ENCODE measurements at regions not wholly inside any gene's neighbourhood (a gene's known extent, or its start where the extent isn't known, plus 50 kb on each side); places are given as distances from the start of the nearest gene placed in this dataset.

DNA sequence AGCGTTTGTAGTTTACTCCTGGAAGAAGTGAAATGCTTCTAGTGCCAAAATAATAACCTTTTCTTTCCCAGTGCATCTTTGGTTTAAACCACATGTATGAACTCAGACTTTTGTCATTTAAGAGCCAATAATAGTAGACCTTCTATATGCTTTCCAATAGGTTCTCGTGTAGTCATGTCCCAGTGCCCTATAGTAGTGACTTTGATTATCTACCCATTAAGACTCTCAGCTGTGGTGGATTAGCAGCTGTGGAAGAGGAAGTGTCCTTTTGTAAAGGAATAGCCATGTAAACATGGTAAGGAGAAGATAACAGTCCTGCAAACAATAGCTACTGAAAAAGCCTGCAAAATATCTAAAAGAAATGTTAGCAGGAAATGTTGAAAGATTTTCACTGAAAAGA is 765.3 kb downstream of the MTRR start:
- WGBS, 2 donors: 49 to 58% methylated on average over 2 of the region's 2 CpGs
- TF ChIP-seq, protein P1, sequence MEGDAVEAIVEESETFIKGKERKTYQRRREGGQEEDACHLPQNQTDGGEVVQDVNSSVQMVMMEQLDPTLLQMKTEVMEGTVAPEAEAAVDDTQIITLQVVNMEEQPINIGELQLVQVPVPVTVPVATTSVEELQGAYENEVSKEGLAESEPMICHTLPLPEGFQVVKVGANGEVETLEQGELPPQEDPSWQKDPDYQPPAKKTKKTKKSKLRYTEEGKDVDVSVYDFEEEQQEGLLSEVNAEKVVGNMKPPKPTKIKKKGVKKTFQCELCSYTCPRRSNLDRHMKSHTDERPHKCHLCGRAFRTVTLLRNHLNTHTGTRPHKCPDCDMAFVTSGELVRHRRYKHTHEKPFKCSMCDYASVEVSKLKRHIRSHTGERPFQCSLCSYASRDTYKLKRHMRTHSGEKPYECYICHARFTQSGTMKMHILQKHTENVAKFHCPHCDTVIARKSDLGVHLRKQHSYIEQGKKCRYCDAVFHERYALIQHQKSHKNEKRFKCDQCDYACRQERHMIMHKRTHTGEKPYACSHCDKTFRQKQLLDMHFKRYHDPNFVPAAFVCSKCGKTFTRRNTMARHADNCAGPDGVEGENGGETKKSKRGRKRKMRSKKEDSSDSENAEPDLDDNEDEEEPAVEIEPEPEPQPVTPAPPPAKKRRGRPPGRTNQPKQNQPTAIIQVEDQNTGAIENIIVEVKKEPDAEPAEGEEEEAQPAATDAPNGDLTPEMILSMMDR (IDR thresholded peaks at IDR 0.05): no peak
- no peak for TF ChIP-seq POLR2A (IDR thresholded peaks at IDR 0.05)
- intact Hi-C loops (cut with DNase I; ENCODE audit: low total_unique reads): no loop called here
- no peak overlapping the region for H3K4me3 ChIP-seq (ENCODE audit: low read depth, poor library complexity, severe bottlenecking)
- DNase-seq (ENCODE audit: low spot score in 2 of 2): no peak

DNA sequence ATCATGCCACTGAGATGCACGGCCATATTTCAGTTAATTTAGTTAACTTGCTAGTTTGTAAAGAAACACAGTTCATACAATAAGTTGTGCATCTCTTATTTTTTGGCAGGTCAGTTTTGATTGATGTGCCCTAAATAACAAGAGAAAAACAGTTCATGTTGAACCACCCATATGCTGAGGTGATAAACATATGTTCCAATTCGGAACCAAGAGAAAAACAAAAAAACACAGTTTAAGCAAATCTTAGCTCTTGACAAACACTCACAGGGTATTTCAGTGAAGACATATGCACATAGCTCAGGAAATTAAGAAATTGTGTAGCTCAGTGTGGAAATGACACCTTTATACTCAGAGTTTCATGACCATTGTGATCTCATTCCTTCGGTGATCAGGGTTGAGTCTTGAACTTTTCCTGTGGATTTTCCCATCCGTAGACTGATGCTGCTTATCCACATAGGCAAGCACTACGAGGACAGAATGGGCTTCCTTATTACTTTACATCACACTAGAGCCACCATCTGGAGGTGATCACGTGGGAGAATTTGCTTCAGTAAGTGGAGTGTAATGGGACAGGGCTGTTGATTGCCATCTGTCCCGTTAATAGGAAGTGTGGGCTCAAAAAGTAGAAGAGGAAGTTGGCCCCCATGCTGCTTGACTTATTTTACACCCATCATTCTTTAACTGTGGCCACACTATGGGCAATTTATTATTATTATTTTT is 773.0 kb downstream of the MTRR start:
- WGBS, 2 donors: 78 to 82% methylated on average over 7 of the region's 7 CpGs
- TF ChIP-seq, protein P1 (IDR thresholded peaks at IDR 0.05): no peak
- no peak for TF ChIP-seq POLR2A (IDR thresholded peaks at IDR 0.05)
- intact Hi-C loops (cut with DNase I; ENCODE audit: low total_unique reads): no loop called here
- no peak overlapping the region for H3K4me3 ChIP-seq (ENCODE audit: low read depth, poor library complexity, severe bottlenecking)
- DNase-seq (ENCODE audit: low spot score in 2 of 2): no peak

DNA sequence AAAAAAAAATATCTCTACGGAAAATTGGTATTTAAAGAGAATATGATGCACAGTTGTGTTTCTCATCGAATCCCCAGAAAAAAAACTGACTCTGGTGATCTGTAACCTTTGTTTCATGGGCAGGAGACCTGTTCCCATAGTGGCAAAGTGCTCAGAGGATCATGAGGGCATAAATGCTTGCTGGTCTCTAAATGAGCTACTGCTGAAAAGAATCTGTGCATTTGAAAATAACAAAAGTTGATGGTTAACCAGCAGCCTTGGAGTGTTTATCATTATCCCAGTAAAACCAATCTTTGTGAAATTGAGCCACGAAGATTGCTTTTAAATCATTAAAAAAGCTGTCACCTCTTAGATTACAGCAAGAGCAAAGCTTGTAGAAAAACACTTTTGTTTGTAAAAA is 775.4 kb downstream of the MTRR start:
- no peak for TF ChIP-seq POLR2A (IDR thresholded peaks at IDR 0.05)
- TF ChIP-seq, protein P1 (IDR thresholded peaks at IDR 0.05): no peak
- WGBS, 2 donors: 65 to 67% methylated on average over 3 of the region's 3 CpGs
- H3K4me3 ChIP-seq (ENCODE audit: low read depth, poor library complexity, severe bottlenecking): no peak overlapping the region
- DNase-seq (ENCODE audit: low spot score in 2 of 2): no peak
- intact Hi-C loops (cut with DNase I; ENCODE audit: low total_unique reads): no loop called here

DNA sequence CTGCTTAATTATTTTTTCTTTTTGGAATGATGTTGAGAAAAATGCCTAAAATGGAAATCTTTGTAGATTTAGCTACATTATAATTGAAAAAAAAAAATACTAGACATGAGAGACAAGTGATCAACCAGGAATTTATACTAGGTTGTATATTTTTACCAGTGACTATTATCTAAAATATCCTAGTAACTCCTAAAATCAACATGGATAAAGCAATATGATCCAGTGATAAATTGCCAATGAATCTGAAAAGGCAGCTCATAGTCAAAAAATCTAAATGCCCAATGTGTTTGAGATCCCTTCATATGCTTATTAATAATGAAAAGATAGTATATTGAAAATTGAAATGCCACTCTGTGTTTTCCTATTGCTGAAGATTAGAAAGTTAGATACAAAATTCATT is 778.2 kb downstream of the MTRR start:
- TF ChIP-seq POLR2A (IDR thresholded peaks at IDR 0.05): no peak
- TF ChIP-seq, protein P1 (IDR thresholded peaks at IDR 0.05): no peak
- intact Hi-C loops (cut with DNase I; ENCODE audit: low total_unique reads): no loop called here

DNA sequence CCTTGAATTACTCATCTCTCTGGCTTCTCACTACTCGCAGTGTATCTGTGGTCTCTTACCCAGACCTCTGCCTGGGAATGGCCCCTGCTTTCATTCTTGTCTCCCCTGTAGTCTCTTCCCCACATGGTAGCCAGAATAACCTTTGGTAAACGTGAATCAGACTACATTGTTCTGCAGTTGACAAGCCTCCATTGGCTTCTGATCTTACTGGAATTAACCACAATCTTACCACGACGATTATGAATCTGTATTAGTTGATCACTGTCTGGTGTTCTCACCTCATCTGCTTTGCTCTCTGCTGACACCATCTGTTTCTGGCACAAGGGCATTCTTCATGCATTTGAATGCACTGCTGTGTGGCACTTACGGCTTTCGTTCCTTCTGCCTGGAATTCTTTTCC is 781.2 kb downstream of the MTRR start:
- no peak for TF ChIP-seq POLR2A (IDR thresholded peaks at IDR 0.05)
- TF ChIP-seq, protein P1 (IDR thresholded peaks at IDR 0.05): no peak
- intact Hi-C loops (cut with DNase I; ENCODE audit: low total_unique reads): no loop called here
- WGBS, 2 donors: 71 to 82% methylated on average over 6 of the region's 6 CpGs
- DNase-seq (ENCODE audit: low spot score in 2 of 2): no peak
- no peak overlapping the region for H3K4me3 ChIP-seq (ENCODE audit: low read depth, poor library complexity, severe bottlenecking)

More for the DNA sequence above, 778.2 kb downstream of the MTRR start:
- no peak for DNase-seq (ENCODE audit: low spot score in 2 of 2)
- no peak overlapping the region for H3K4me3 ChIP-seq (ENCODE audit: low read depth, poor library complexity, severe bottlenecking)

Data from lower leg skin (tissue), 4 donors.